ENCODE measurements at regions not wholly inside any gene's neighbourhood (a gene's known extent, or its start where the extent isn't known, plus 50 kb on each side); places are given as distances from the start of the nearest gene placed in this dataset.

DNA sequence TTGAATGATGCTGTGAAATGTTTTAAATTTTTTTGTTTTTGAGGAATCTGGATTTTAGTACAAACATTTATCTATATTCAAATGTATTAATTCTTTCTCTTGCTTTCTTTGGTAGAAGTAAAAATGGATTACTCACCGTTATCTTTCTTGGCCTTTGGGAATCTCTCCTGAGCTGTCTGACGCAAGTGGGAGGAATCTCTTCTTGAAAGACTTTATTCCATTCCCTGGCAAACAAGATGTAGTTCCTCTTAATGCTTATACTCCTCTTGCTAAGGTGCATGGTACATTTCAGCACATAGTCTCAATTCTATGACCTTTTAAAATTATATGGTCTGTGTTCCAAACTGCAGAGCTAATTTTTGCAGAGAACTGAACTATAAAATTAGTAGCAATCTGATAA lies 246.2 kb upstream of the SLC10A2 start:
- no peak for DNase-seq

DNA sequence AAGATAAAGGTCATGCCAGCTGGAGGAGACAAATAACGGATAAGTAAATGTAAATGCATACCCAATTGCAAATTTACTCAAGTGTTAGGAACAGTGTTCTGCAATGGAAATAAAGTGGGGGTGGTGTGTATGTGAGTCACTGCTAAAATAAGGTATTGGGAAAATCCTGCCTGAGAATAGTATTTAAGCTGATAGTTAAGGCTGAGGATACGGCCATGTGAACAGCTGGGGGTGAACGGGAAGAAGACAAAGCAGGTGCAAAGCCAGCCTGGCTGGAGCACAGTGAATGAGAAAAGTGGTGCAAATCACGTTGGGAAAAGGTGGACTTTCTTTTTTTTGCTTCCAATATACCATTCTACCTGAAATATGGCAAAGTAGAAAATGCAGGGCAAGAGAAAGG lies 242.4 kb upstream of the SLC10A2 start:
- no peak for DNase-seq

- no peak for DNase-seq
Measured at GRCh38 chr13:103306163-103306562, 239.9 kb upstream of the SLC10A2 start.

- DNase-seq, result no peak
Measured at GRCh38 chr13:103303078-103303651, 236.9 kb upstream of the SLC10A2 start.

GRCh38 chr13:103302676-103303075 lies 236.5 kb upstream of the SLC10A2 start:
- no peak for DNase-seq

DNA sequence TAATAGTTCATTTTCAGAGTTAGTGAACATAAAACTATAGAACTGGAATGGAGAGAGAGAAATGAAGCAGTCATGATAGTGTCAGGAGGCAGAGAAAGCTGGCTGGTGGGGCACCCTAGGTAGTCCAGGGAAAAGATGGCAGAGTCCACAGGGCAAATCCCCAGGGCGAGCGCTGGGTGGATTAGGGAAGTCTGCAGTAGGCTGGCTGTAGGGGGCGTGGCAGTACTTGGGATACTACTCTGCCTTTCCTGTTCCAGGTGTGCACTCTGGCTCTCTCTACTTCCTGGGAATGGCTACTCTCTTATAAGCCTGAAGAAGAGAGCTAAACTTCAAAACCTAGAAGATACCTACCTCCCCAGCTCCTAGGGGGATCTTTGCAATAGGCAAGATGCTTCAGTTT lies 232.9 kb upstream of the SLC10A2 start:
- DNase-seq, result no peak

DNA sequence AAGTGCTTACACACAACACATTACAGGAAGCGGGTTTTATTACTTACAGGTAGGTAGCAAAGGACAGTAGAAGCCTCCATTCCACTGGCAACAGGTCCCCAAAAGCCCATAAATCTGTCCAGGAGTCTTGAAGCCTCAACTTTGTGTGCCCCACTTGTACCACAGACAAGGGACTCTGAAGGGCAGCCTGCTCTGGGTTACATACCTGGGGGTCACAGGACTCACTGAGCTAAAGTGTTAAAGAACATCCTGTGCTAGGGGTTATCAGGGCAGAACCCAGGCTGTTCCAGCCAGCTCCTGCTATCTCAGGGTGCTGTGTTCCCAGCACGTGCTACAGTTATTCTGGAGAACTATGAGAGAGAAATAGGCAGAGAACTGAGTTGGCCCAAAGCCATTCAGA lies 230.9 kb upstream of the SLC10A2 start:
- DNase-seq, result no peak

GRCh38 chr13:103291798-103292572 lies 225.8 kb upstream of the SLC10A2 start:
- DNase-seq, result no peak

DNA sequence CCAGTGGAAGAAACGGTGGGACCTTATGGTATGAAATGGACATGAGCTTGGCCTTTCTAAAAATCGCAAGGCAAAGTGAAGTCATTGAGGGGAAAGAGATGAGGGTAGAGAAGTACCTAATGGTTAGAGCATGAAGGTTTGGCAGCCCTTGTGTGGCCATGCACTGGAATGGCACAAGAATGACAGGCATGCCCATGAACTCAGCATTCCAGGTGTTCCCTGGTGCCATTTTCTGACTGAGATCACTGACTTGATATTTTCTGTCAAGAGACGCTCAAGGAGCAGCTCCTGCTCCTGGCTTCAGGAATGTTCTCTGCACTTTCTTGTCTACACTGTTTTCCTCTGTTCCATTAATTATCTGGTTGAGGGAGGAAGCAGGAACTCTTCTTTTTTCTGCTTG lies 225.0 kb upstream of the SLC10A2 start:
- DNase-seq, result no peak

DNA sequence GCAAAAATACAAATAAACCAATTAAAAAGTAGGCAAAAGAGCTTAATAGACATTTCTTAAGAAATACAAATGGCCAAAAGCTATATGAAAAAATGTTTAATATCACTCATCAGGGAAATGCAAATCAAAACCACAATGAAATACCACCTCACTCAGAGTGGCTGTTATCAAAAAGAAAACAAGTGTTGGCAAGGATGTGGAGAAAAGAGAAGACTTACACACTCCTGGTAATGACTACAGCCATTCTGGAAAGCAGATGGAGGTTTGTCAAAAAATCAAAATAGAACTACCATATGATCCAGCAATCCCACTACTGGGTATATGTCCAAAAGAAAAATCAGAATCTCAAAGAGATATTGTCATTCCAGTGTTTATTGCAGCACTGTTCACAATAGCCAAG lies 223.5 kb upstream of the SLC10A2 start:
- DNase-seq, result no peak

DNA sequence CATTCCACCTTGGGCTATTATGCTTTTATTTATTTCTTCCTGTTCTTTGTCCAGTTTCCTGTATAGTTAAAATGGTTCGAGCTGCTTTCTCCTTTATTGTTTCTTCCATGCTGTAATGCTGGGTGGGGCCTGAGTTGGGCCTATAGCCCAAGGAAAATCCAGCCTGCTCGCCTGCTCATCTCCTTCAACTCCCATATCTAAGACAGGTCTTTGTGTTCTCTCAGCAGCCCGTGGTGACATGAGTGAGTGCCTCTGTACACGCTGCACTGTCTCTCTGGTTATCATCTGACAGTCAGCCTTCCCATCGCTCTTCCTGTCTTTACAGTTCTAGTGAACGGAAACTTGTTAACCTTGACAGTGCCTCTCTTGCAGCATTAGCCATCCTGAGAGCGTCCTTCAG lies 221.9 kb upstream of the SLC10A2 start:
- DNase-seq, result peak; percentile 95

DNA sequence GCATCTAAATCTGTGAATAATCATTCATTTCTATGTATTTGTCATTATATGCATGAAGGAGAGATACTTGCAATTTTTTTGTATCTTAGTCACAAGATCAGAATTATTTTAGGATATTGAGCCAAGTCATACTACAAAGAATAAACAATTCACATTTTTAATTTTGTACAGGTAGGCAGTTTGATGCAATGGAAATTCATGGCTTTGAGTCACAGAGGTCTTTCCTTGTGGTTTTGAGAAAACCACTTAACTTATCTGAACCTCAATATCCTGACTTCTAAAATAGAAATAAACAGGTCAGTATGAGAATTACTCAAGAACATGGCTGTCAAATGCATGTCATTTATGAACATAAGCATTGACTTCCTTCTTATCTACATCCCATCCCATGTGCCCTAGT lies 221.4 kb upstream of the SLC10A2 start:
- DNase-seq, result no peak

- no peak for DNase-seq
Measured at GRCh38 chr13:103284466-103284865, 218.2 kb upstream of the SLC10A2 start.

GRCh38 chr13:103283451-103283820 lies 217.2 kb upstream of the SLC10A2 start:
- no peak for DNase-seq

GRCh38 chr13:103282571-103283450 lies 216.6 kb upstream of the SLC10A2 start:
- no peak for DNase-seq

DNA sequence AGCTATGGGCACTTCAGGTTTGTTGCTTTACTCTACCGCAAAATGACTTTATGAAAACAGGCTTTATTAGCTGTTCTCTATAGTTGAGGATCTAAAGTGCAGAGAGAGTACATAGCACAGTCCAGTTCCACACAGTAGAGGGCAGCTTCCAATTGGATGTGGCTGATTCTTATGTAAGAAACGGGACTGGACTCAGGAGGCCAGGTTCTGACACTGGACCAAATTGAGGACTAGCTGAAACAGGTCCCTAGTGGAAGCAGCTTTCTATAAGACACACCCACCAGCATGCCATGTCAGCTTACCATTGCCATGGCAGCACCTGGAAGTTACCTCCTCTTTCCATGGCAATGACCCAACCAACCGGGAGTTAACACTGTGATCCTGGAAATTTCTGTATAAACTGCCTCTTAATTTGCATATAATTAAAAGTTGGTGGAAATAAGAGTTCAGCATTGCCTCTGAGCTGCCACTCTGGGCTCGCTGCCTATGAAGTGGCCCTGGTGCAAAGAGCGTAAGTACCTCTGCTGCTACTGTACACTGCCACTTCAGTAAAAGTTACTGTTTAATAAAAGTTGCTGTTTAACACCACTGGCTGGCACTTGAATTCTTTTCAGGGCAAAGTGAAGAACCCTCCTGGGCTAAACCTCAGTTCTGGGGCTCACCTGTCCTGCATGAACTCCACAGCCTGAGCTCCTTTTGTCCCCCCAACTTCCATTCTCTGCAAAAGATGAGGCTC lies 211.9 kb upstream of the SLC10A2 start:
- DNase-seq, result no peak

- no peak for DNase-seq
Measured at GRCh38 chr13:103276775-103277498, 210.7 kb upstream of the SLC10A2 start.

DNA sequence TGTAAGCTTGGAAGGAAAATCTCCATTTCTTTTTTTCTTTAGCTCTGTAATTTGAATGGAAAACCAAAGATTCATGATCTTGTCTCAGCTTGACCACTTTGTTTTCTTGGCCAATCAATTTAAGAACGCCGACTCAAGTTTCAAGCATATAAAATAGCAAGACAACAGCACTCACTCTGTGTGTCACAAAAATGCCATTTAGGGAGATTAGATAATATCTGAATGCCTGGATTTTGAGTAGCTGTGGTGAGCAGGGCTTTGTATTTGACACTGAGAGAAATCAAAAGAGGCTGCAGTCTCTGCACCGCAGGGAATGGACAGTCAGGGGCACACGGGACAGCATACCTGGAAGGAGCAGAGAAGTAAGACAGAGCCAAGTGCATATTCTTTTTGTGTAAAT lies 209.5 kb upstream of the SLC10A2 start:
- no peak for DNase-seq

GRCh38 chr13:103275081-103275480 lies 208.9 kb upstream of the SLC10A2 start:
- DNase-seq, result no peak

DNA sequence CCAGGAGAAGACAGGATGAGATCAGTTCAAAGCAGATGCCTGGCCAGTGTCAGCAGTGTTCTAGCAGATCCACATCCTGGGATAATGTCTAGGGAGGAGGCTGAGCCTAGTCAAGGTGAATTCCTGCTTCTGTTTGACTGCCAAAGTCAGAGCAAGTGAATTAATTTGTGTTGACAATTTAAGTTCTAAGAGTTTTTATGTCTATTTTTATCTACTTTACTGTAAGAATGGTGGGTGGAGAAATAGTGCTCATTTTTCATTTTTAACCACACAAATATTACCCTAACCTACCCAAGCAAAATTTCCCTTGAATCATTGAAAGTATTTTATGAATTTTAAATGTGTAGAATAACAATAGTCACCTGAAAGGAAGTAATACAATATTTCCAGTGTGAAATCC lies 207.6 kb upstream of the SLC10A2 start:
- no peak for DNase-seq

DNA sequence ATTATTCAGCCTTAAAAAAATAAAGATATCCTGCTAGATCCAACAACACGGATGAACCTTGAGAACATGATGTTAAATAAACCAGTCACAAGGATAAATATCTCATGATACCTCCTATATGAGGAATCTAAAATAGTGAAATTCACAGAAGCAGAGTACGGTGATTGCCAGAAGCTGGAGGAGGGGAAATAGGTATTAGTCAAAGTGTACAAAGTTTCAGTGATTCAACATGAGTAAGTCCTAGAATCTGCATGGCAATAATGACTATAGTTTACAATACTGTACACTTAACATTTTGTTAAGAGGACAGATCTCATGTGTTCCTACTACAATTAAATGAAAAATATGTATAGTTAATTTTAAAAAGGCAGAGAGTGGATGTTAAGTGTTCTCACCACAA lies 206.6 kb upstream of the SLC10A2 start:
- no peak for DNase-seq

- DNase-seq, result no peak
Measured at GRCh38 chr13:103263448-103263847, 197.2 kb upstream of the SLC10A2 start.

Data from NCI-H187 treated with DMSO at 0.1 percent for 48 hours (cell line).